Stimulated activated CD8-positive, alpha-beta memory T cell treated with anti-CD3 and anti-CD28 coated beads, Interleukin-12 subunit alpha, Interleukin-12 subunit beta, amount 100 ng/mL, for 4 hours (primary cell): ENCODE measurements at regions not wholly inside any gene's neighbourhood (a gene's known extent, or its start where the extent isn't known, plus 50 kb on each side); places are given as distances from the start of the nearest gene placed in this dataset.

Source experiments
- DNase-seq: peaks from one replicate; pipeline ENCODE4 v3.0.0-alpha.2; 2020; ENCODE audit warnings: low read depth

GRCh38 chr12:47560415-47560814, 145.4 kb downstream of the RPAP3 start:
- DNase-seq, result no peak

- DNase-seq, result no peak
Measured at GRCh38 chr12:47558625-47559345, 147.0 kb downstream of the RPAP3 start.

- DNase-seq, result no peak
Measured at GRCh38 chr12:47557386-47557785, 148.4 kb downstream of the RPAP3 start.

GRCh38 chr12:47556261-47557030, 149.4 kb downstream of the RPAP3 start:
- no peak for DNase-seq

- DNase-seq, result no peak
Measured at GRCh38 chr12:47554046-47554653, 151.7 kb downstream of the RPAP3 start.

- no peak for DNase-seq
Measured at GRCh38 chr12:47553266-47553665, 152.6 kb downstream of the RPAP3 start.

GRCh38 chr12:47551426-47551851, 154.4 kb downstream of the RPAP3 start:
- no peak for DNase-seq

GRCh38 chr12:47549258-47549657, 156.6 kb downstream of the RPAP3 start:
- no peak for DNase-seq

GRCh38 chr12:47548401-47548800, 157.4 kb downstream of the RPAP3 start:
- no peak for DNase-seq

GRCh38 chr12:47547077-47547476, 158.8 kb downstream of the RPAP3 start:
- DNase-seq, result no peak

GRCh38 chr12:47545938-47546609, 159.8 kb downstream of the RPAP3 start:
- no peak for DNase-seq

- no peak for DNase-seq
Measured at GRCh38 chr12:47534695-47535094, 171.1 kb downstream of the RPAP3 start.

GRCh38 chr12:47530050-47530449, 175.8 kb downstream of the RPAP3 start:
- DNase-seq, result no peak

GRCh38 chr12:47527816-47528215, 178.0 kb downstream of the RPAP3 start:
- no peak for DNase-seq

GRCh38 chr12:47520029-47520428, 185.8 kb downstream of the RPAP3 start:
- no peak for DNase-seq

- DNase-seq, result no peak
Measured at GRCh38 chr12:47517122-47517521, 188.7 kb downstream of the RPAP3 start.

- no peak for DNase-seq
Measured at GRCh38 chr12:47509398-47509851, 196.4 kb downstream of the RPAP3 start.

GRCh38 chr12:47507221-47507620, 198.6 kb downstream of the RPAP3 start:
- no peak for DNase-seq

- no peak for DNase-seq
Measured at GRCh38 chr12:47504775-47505446, 200.9 kb downstream of the RPAP3 start.

- DNase-seq, result no peak
Measured at GRCh38 chr12:47493801-47494200, 212.0 kb downstream of the RPAP3 start.

- no peak for DNase-seq
Measured at GRCh38 chr12:47491516-47492305, 214.1 kb downstream of the RPAP3 start.
